IMR-90 (cell line): ENCODE measurements at regions not wholly inside any gene's neighbourhood (a gene's known extent, or its start where the extent isn't known, plus 50 kb on each side); places are given as distances from the start of the nearest gene placed in this dataset.

Experiments used
- ATAC-seq: fragments of 200-7000 bp; cut with Tn5 transposase; 2 replicates; pipeline ENCODE4 v1.9.1; 2020; ENCODE audit warnings: low read depth, mild to moderate bottlenecking, moderate library complexity
- BruUV-seq: library from RNA; stranded (reverse); fragments of 400-500 nt; replicated peaks from 2 replicates; lab custom pipeline; 2021; lab: Mats Ljungman, UMichigan
- CTCF ChIA-PET: fragments of 300-600 bp; formaldehyde crosslinking; extraction: SDS; loops from one replicate; lab custom pipeline; 2021; ENCODE audit warnings: antibody characterized with exemption; lab: Yijun Ruan, JAX
- POLR2A ChIA-PET: fragments of 300-600 bp; sonication (Branson Sonifier 250); formaldehyde crosslinking; loops from one replicate; lab custom pipeline; 2022; ENCODE audit warnings: antibody characterized with exemption; ENCODE audit not compliant: unreplicated experiment; lab: Charles Lee
- DNase-seq: peaks from one replicate; pipeline ENCODE4 v3.0.0; 2013
- H2AFZ ChIP-seq: replicated peaks from 2 replicates; pipeline ENCODE3; 2013; ENCODE audit warnings: low read length, mild to moderate bottlenecking; ENCODE audit not compliant: poor library complexity
- H2AK5ac ChIP-seq: 2 replicates; pipeline ENCODE4 v1.6.1; 2013; ENCODE audit warnings: low read depth, low read length, inconsistent platforms
- H2AK9ac ChIP-seq: replicated peaks from 2 replicates; pipeline ENCODE3; 2013; ENCODE audit warnings: mild to moderate bottlenecking, low read depth, low read length, moderate library complexity; ENCODE audit not compliant: poor library complexity
- H2BK120ac ChIP-seq: 2 replicates; pipeline ENCODE4 v1.6.1; 2013; ENCODE audit warnings: low read depth, low read length, inconsistent platforms
- H2BK15ac ChIP-seq: 3 replicates; pipeline ENCODE4 v1.6.1; 2013; ENCODE audit warnings: low read depth, low read length, inconsistent platforms
- H2BK20ac ChIP-seq: 2 replicates; pipeline ENCODE4 v1.6.1; 2013; ENCODE audit warnings: low read depth, mild to moderate bottlenecking, inconsistent platforms, low read length, moderate library complexity
- H2BK5ac ChIP-seq: 2 replicates; pipeline ENCODE4 v1.6.1; 2013; ENCODE audit warnings: mild to moderate bottlenecking, low read depth, low read length, inconsistent platforms; ENCODE audit not compliant: poor library complexity, severe bottlenecking
- H3K14ac ChIP-seq: replicated peaks from 2 replicates; pipeline ENCODE4 v1.6.1; 2013; ENCODE audit warnings: low read depth, low read length, inconsistent platforms
- H3K18ac ChIP-seq: 2 replicates; pipeline ENCODE4 v1.6.1; 2013; ENCODE audit warnings: low read depth, low read length, control low read depth
- H3K23ac ChIP-seq: 2 replicates; pipeline ENCODE4 v1.6.1; 2013; ENCODE audit warnings: low read depth, low read length, inconsistent platforms
- H3K27ac ChIP-seq: 2 replicates; pipeline ENCODE4 v1.5.1; 2013; ENCODE audit warnings: mild to moderate bottlenecking, control low read depth, low read length; ENCODE audit not compliant: insufficient read depth
- H3K27me3 ChIP-seq: 2 replicates; pipeline ENCODE4 v1.6.1; 2013; ENCODE audit warnings: low read length; ENCODE audit not compliant: control insufficient read depth, insufficient read depth
- H3K36me3 ChIP-seq: 2 replicates; pipeline ENCODE4 v1.6.1; 2013; ENCODE audit warnings: low read length, mixed read lengths; ENCODE audit not compliant: control insufficient read depth, insufficient read depth
- H3K4ac ChIP-seq: 2 replicates; pipeline ENCODE4 v1.6.1; 2013; ENCODE audit warnings: low read depth, low read length, inconsistent platforms
- H3K4me1 ChIP-seq: 2 replicates; pipeline ENCODE4 v1.6.1; 2013; ENCODE audit warnings: low read length, mixed read lengths; ENCODE audit not compliant: control insufficient read depth, insufficient read depth
- H3K4me2 ChIP-seq: 2 replicates; pipeline ENCODE4 v1.6.1; 2013; ENCODE audit warnings: low read depth, mild to moderate bottlenecking, control low read depth, low read length, moderate library complexity
- H3K4me3 ChIP-seq: 2 replicates; pipeline ENCODE4 v1.5.1; 2013; ENCODE audit warnings: low read depth, mild to moderate bottlenecking, control low read depth, low read length, moderate library complexity; ENCODE audit not compliant: insufficient read depth
- H3K56ac ChIP-seq: 2 replicates; pipeline ENCODE4 v1.6.1; 2013; ENCODE audit warnings: low read length, inconsistent platforms; ENCODE audit not compliant: insufficient read depth; ENCODE audit errors: extremely low read depth
- H3K79me1 ChIP-seq, 2 experiments: 2 replicates each; pipeline ENCODE4 v1.6.1; 2013; ENCODE audit warnings: low read length in 2 of 2, inconsistent platforms in 1 of 2, low read depth in 1 of 2
- H3K9ac ChIP-seq: 2 replicates; pipeline ENCODE4 v1.6.1; 2013; ENCODE audit warnings: low read depth, low read length, control low read depth
- H3K9me1 ChIP-seq: 2 replicates; pipeline ENCODE4 v1.6.1; 2013; ENCODE audit warnings: low read length, inconsistent platforms; ENCODE audit not compliant: insufficient read depth
- H3K9me3 ChIP-seq: 2 replicates; pipeline ENCODE4 v1.6.1; 2013; ENCODE audit warnings: low read length; ENCODE audit not compliant: control insufficient read depth, insufficient read depth
- H4K20me1 ChIP-seq: 2 replicates; pipeline ENCODE4 v1.6.1; 2013; ENCODE audit warnings: low read length, inconsistent platforms; ENCODE audit not compliant: insufficient read depth
- H4K5ac ChIP-seq: 2 replicates; pipeline ENCODE4 v1.6.1; 2013; ENCODE audit warnings: mild to moderate bottlenecking, low read depth, low read length, control low read depth
- H4K8ac ChIP-seq, 2 experiments: 2 replicates each; pipeline ENCODE4 v1.6.1; 2013; ENCODE audit warnings: low read depth in 2 of 2, low read length in 2 of 2, control low read depth in 1 of 2, inconsistent platforms in 1 of 2
- H4K91ac ChIP-seq: 2 replicates; pipeline ENCODE4 v1.6.1; 2013; ENCODE audit warnings: low read depth, low read length, inconsistent platforms; ENCODE audit not compliant: insufficient read depth
- BHLHE40 ChIP-seq: fragments of 150-350 bp; IDR thresholded peaks from 2 replicates; pipeline ENCODE4 v1.6.1; 2016; ENCODE audit warnings: mild to moderate bottlenecking, low read depth, low read length
- CHD1 ChIP-seq: IDR thresholded peaks from 2 replicates; pipeline ENCODE4 v1.6.1; 2012; ENCODE audit warnings: low read depth, low read length, improper control_type of control experiment
- MAFK ChIP-seq: IDR thresholded peaks from 2 replicates; pipeline ENCODE4 v1.6.1; 2012; ENCODE audit warnings: low read depth, low read length, improper control_type of control experiment
- SMC3 ChIP-seq: fragments of 150-350 bp; IDR thresholded peaks from 2 replicates; pipeline ENCODE4 v1.6.1; 2016; ENCODE audit warnings: low read depth, mild to moderate bottlenecking, antibody characterized with exemption, low read length, moderate library complexity
- WGBS, 2 experiments: methylation state at CpG; one replicate each; pipeline versions ENCODE4 v1.1.5 to v1.1.7; 2013; ENCODE audit warnings: missing lambda C conversion rate in 2 of 2; ENCODE audit not compliant: insufficient read length in 1 of 2; ENCODE audit errors: extremely low coverage in 2 of 2; 5-methylcytosine and 5-hydroxymethylcytosine counted together
- dilution Hi-C: fragments of 300-500 bp; cut with HindIII; formaldehyde crosslinking; loops from one replicate; pipeline ENCODE4 v1.14.3; 2018; ENCODE audit warnings: low sequenced_read_pairs; ENCODE audit not compliant: unreplicated experiment
- in situ Hi-C: fragments of 300-500 bp; cut with MboI; formaldehyde crosslinking; loops from 3 replicates; pipeline ENCODE4 v1.14.3; 2019; ENCODE audit warnings: low sequenced_read_pairs, inconsistent platforms, mixed read lengths
- intact Hi-C: fragments of 100-400 bp; cut with micrococcal nuclease; formaldehyde crosslinking; loops from 2 replicates; pipeline ENCODE4 v1.10.0; 2022

GRCh38 chr6:77151241-77151640 is 312.1 kb downstream of the HTR1B start:
- Histone ChIP-seq H2BK120ac (no peak overlapping the region), H3K4ac (no peak overlapping the region), H3K9me1 (no peaks in the 10 kb centered on the region), H3K23ac (no peak overlapping the region), H2BK20ac (no peak overlapping the region), H3K36me3 (no peaks in the 10 kb centered on the region), H2AK9ac (no peak overlapping the region), H3K9ac (no peak overlapping the region), H2AFZ (no peak overlapping the region), H3K14ac (no peak overlapping the region), H2AK5ac (no peak overlapping the region), H3K79me1 (no peaks in the 10 kb centered on the region), H3K18ac (no peak overlapping the region), H3K27ac (no peak overlapping the region), H3K56ac (no peak overlapping the region), H4K91ac (no peak overlapping the region), H4K8ac (no peak overlapping the region), H3K4me1 (no peaks in the 10 kb centered on the region), H3K4me2 (no peak overlapping the region), H2BK15ac (no peak overlapping the region), H3K27me3 (no peaks in the 10 kb centered on the region), H4K5ac (no peak overlapping the region), H2BK5ac (no peak overlapping the region), H3K4me3 (no peak overlapping the region), H4K20me1 (no peaks in the 10 kb centered on the region), H3K9me3 (no peaks in the 10 kb centered on the region)
- no TSS peak for BruUV-seq
- in situ Hi-C loops (no loop called here), dilution Hi-C loops (no loop called here), intact Hi-C loops (no loop called here)
- WGBS, 2 experiments = no CpG with 5 or more reads among the region's 4 CpGs
- CTCF ChIA-PET = no interaction called here
- POLR2A ChIA-PET = no interaction called here
- no peak for ATAC-seq
- TF ChIP-seq MAFK = no peak
- TF ChIP-seq BHLHE40 = no peak
- no peak for TF ChIP-seq SMC3
- TF ChIP-seq CHD1 = no peak
- no peak for DNase-seq
